ENCODE measurements at regions not wholly inside any gene's neighbourhood (a gene's known extent, or its start where the extent isn't known, plus 50 kb on each side); places are given as distances from the start of the nearest gene placed in this dataset.

- DNase-seq: peak; percentile 71
These were observed 275.8 kb upstream of the PRDM1 start for GRCh38 chr6:105810105-105810921.

DNA sequence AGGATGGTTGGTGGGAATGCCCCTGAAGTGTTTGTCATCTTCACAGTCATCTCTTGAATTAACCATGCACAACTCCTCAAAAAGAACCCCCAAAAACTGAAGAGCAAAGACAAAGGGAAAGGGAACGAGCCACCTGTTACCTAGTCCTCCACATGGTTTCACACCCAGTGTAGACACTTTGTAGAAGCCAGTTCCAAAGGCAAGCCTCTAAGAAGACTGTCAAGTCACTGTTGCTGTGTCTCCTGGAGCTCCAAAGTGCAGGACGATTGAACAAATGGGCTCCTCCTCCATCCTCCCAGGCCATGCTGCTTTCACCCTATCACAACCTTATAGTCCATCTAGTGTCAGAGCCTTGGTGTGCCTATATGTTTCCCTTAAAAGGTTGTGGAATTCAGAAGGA lies 277.6 kb upstream of the PRDM1 start:
- no peak for DNase-seq

GRCh38 chr6:105807905-105808304 lies 278.2 kb upstream of the PRDM1 start:
- DNase-seq: no peak

- DNase-seq: no peak
These were observed 279.6 kb upstream of the PRDM1 start for GRCh38 chr6:105806486-105806920.

GRCh38 chr6:105805501-105806023 lies 280.6 kb upstream of the PRDM1 start:
- DNase-seq: no peak

- DNase-seq: no peak
These were observed 281.7 kb upstream of the PRDM1 start for GRCh38 chr6:105804424-105804823.

DNA sequence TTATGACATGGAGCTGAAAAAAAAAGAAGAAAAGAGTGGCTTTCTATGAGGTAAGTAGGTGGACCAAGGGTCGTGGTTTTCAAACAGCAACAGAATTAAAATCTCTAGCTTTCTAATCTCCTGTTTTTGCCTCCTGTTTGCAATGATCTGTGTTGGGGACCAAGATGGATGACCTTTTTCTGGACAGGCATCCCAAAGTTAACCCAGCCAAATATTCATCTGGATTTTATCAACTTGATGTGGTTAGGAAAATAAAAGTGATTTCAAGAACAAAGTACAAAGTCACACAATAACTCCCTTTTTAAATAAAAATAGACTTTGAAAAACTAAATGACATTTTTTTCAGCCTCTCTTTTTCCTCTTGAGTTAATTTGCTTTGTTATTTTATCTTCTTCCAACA lies 282.1 kb upstream of the PRDM1 start:
- no peak for DNase-seq

DNA sequence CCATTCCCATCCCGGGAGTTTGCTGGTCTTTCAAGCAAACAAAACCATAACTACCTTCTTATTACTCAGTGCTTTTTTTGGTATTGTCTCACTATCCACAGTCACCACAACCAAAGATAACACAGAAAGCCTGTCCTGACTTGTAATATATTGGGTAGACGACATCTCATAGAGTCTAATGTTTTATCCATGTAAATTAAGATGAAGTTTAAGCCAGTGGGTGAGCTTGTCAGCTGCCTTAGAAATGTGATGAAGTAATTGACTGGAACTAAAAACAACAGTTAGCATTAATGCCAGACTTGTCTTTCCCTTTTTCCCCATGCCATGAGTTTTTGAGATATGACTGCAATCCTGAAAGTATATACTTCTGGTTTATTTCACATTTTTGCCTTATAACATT lies 282.7 kb upstream of the PRDM1 start:
- DNase-seq: no peak

- no peak for DNase-seq
These were observed 283.4 kb upstream of the PRDM1 start for GRCh38 chr6:105802703-105803102.

DNA sequence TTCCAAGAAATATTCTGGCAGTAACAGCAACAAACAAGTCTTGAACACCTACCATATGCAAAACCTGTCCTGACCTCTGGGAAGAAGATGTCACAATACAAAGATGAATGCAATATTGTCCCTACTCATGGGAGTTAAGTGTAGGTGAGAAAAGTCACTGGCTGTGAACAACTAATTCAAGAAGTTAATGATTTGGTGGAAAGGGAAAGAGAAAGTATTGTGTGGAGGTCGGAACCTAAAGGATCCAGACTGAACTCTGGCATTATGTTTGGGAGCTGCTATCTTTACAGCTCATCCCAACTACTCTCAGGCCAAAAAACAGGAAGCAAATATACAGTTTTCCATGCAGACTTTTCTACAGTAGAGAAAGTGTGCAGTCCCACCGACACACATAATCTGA lies 285.3 kb upstream of the PRDM1 start:
- DNase-seq: no peak

DNA sequence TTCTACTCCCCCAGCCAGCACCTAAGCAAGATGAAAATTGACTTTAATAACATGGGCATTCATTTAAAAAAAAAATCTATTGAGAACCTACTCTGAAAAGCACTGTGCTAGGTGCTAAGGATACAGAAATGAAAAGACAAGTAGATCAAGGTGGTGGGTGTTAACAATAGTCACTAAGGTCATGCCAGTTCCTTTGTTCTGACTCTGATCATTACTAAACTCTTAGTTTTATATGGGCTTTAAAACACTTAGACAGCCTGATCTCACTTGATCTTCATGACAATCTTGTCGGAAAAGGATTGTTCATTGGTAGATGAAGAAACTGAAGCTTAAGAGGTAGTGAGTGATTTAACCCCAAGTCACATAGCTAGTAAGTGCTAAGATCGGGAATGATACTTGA lies 285.7 kb upstream of the PRDM1 start:
- no peak for DNase-seq

GRCh38 chr6:105799056-105799455 lies 287.1 kb upstream of the PRDM1 start:
- DNase-seq: no peak

DNA sequence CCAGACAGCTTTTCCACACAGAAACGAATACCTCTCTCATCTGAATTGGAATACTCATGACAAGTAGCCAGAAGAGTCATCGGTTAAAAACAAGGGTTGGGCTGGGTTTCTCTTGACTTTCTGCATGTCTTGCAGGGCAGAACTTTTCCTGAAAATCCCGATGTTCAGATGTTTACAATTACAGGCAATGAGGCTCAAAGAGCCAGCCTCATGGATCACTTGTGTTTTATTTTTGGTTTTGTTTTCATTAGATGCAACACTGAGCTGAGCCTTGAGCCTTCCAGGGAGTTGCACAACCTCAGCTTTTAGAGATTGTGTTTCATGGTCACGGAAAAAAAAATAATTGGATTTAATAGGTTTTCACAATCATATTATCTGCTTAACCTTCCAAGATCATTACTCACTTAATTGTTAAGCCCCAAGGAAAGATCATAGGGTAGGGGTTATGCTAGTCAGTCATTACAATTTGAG lies 288.1 kb upstream of the PRDM1 start:
- no peak for DNase-seq

DNA sequence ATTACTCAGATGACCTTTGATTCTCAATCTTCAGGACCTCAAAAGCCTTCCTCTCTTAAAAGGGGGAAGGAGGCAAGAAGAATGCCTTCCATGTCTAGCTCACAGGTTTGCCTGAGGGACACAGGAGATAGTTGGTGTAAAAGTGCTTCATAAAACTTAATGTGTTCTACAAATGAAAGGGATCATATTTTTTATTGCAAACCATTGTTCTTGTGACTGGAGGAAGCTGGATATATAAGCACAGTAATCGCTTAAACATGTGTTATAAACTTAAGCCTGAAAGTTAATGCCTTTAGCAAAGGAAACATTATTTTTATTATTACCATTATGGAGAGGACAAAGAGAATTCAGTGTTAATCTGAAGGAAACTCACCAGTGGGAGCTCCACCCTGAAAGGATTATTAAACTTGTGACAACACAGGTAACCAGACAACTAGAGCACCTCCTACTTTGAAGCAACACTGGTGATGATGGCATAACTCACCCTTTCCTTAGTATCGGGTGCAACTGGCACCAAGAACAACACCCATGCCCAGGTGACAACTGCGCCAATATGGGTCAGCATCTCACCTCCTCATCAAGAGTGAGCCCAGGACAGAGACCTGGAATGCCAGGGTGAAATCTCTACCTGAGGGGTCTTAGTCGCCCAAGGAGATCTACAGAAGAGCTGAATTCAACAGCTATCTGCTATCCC lies 288.7 kb upstream of the PRDM1 start:
- DNase-seq: no peak

DNA sequence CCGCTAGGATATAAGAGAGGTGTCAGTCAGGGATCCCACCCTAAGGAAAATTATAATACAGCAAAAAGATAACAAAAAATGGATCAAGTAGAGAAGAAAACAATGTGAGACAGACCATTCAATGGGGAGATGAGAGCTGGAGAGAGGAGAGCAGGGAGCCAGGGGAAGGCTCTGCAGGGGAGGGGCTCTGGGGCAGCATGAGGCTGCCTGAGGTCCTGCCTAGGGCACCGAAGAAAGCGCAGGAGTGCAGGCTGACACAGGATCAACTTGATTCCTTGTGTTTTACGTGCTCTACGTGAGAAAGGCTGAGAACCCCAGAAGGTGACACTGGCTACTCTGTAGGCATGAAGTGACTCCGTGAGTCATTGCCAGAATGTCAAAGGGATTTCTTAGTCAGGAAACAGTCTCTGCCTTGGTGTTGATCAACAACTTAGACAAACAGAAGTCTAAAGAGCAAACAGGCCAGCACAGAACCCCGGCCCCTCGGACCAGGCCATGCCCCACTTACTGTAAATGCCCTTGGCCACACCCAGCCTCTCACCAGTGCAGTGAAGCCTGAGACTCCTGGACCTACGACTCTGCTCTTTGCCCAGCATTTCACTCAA lies 290.1 kb upstream of the PRDM1 start:
- DNase-seq: no peak

- no peak for DNase-seq
These were observed 290.8 kb upstream of the PRDM1 start for GRCh38 chr6:105795366-105795765.

GRCh38 chr6:105794870-105795269 lies 291.3 kb upstream of the PRDM1 start:
- no peak for DNase-seq

DNA sequence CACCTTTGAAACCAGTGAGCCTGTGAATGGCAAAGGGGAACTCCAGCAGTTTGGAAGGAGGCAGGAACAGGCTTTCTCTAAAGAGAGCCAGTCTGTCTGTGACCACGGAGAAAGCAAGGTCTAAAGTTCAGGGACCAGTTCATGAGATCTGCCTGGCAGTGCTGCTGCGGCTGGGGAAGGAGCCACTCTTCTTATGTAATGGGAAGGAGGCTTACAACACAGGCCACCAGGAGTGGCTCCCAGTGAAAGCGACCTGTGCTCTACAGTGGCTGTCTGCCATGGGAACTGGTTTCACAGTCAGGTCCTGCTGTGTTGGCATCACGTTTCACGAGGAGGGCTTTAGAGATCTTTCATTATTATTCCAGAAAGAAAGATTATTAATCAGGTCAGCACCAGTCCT lies 291.9 kb upstream of the PRDM1 start:
- DNase-seq: no peak

- DNase-seq: no peak
These were observed 293.0 kb upstream of the PRDM1 start for GRCh38 chr6:105793130-105793529.

DNA sequence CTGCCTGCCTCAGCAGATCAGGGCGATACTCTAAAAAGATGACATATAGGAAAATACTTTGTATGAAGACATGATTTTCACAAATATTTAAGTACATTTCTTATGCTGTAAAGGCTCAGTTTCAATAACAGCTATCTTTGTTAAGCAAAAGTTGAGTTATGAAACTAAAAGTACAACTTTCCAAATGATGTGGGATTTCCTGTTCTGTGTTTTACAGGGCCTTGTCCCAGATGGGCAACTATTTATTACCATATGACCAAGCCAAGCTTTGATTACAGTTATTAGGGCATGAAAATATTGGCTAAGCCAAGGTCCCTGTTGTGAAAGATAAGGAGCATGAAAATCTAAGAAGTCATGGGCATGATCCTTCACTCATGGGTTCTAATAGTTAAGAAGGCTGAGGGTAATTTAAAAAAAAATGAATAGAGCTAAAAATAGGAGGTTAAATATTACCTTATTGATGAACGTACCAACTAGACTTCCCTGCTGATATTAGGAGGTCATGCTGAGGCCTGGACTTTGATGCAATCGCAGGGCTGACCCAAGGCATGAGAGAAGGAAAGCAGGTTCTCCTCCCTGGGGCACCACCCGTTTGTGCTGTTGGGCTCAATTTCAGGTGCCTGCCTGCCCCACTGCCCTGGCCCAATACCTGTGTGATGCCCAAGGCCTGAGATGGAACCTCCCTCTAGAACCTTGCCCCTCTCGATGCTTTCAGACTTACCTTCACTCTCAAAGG lies 294.4 kb upstream of the PRDM1 start:
- no peak for DNase-seq

- DNase-seq: no peak
These were observed 295.0 kb upstream of the PRDM1 start for GRCh38 chr6:105791179-105791578.

GRCh38 chr6:105790635-105791034 lies 295.5 kb upstream of the PRDM1 start:
- DNase-seq: no peak

DNA sequence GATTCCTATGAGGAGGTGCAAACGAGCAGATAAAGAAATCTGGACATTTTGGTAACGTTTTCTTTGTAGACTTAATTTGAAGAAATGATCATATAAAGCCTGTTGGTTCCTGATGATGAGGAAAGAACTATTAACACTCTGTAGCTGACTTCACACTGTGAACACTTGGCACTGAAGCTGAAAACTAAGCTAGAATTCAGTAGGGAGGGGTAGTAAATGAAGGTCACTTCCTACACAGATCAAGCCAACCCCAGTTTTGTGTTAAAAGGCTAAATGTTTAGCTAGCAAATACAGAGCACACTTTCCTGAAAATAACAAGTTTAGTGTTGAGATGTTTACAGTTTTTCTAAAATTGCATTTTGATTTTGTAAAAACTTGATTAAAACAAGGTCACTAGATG lies 296.2 kb upstream of the PRDM1 start:
- no peak for DNase-seq
